ENCODE measurements at regions not wholly inside any gene's neighbourhood (a gene's known extent, or its start where the extent isn't known, plus 50 kb on each side); places are given as distances from the start of the nearest gene placed in this dataset.

DNA sequence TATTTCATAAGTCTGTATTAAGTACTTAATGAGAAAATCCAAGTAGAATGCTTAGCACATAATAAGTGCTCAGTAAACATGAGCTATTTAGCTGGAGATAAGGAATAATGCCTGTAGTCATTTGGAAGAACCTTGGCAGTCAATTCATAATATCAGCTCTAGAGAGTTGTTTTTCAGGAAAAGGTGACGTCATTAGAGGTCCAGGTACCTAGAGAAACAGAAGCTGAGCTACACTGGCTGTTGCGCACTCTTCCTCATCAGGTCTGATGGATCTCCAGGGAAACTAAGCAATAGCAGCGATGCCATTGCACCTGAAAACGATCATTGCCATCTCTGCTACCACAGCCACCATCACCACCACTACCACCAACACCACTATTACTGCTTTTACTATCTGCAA lies 187.8 kb upstream of the PLD5 start (continued):
- TF ChIP-seq, protein P1, sequence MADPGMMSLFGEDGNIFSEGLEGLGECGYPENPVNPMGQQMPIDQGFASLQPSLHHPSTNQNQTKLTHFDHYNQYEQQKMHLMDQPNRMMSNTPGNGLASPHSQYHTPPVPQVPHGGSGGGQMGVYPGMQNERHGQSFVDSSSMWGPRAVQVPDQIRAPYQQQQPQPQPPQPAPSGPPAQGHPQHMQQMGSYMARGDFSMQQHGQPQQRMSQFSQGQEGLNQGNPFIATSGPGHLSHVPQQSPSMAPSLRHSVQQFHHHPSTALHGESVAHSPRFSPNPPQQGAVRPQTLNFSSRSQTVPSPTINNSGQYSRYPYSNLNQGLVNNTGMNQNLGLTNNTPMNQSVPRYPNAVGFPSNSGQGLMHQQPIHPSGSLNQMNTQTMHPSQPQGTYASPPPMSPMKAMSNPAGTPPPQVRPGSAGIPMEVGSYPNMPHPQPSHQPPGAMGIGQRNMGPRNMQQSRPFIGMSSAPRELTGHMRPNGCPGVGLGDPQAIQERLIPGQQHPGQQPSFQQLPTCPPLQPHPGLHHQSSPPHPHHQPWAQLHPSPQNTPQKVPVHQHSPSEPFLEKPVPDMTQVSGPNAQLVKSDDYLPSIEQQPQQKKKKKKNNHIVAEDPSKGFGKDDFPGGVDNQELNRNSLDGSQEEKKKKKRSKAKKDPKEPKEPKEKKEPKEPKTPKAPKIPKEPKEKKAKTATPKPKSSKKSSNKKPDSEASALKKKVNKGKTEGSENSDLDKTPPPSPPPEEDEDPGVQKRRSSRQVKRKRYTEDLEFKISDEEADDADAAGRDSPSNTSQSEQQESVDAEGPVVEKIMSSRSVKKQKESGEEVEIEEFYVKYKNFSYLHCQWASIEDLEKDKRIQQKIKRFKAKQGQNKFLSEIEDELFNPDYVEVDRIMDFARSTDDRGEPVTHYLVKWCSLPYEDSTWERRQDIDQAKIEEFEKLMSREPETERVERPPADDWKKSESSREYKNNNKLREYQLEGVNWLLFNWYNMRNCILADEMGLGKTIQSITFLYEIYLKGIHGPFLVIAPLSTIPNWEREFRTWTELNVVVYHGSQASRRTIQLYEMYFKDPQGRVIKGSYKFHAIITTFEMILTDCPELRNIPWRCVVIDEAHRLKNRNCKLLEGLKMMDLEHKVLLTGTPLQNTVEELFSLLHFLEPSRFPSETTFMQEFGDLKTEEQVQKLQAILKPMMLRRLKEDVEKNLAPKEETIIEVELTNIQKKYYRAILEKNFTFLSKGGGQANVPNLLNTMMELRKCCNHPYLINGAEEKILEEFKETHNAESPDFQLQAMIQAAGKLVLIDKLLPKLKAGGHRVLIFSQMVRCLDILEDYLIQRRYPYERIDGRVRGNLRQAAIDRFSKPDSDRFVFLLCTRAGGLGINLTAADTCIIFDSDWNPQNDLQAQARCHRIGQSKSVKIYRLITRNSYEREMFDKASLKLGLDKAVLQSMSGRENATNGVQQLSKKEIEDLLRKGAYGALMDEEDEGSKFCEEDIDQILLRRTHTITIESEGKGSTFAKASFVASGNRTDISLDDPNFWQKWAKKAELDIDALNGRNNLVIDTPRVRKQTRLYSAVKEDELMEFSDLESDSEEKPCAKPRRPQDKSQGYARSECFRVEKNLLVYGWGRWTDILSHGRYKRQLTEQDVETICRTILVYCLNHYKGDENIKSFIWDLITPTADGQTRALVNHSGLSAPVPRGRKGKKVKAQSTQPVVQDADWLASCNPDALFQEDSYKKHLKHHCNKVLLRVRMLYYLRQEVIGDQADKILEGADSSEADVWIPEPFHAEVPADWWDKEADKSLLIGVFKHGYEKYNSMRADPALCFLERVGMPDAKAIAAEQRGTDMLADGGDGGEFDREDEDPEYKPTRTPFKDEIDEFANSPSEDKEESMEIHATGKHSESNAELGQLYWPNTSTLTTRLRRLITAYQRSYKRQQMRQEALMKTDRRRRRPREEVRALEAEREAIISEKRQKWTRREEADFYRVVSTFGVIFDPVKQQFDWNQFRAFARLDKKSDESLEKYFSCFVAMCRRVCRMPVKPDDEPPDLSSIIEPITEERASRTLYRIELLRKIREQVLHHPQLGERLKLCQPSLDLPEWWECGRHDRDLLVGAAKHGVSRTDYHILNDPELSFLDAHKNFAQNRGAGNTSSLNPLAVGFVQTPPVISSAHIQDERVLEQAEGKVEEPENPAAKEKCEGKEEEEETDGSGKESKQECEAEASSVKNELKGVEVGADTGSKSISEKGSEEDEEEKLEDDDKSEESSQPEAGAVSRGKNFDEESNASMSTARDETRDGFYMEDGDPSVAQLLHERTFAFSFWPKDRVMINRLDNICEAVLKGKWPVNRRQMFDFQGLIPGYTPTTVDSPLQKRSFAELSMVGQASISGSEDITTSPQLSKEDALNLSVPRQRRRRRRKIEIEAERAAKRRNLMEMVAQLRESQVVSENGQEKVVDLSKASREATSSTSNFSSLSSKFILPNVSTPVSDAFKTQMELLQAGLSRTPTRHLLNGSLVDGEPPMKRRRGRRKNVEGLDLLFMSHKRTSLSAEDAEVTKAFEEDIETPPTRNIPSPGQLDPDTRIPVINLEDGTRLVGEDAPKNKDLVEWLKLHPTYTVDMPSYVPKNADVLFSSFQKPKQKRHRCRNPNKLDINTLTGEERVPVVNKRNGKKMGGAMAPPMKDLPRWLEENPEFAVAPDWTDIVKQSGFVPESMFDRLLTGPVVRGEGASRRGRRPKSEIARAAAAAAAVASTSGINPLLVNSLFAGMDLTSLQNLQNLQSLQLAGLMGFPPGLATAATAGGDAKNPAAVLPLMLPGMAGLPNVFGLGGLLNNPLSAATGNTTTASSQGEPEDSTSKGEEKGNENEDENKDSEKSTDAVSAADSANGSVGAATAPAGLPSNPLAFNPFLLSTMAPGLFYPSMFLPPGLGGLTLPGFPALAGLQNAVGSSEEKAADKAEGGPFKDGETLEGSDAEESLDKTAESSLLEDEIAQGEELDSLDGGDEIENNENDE (IDR thresholded peaks at IDR 0.05; ENCODE audit: insufficient replicate concordance, low read length), result no peak
- TF ChIP-seq MAFK (IDR thresholded peaks at IDR 0.05; ENCODE audit: low read depth, low read length) (no peak), SRF (IDR thresholded peaks at IDR 0.05; ENCODE audit: low read depth, low read length) (no peak), NRF1 (IDR thresholded peaks at IDR 0.05; ENCODE audit: low read depth, low read length) (no peak), SIX5 (IDR thresholded peaks at IDR 0.05; ENCODE audit: low read depth, low read length) (no peak), SIN3A (conservative IDR thresholded peaks at IDR 0.05 in 1 of 2, IDR thresholded peaks at IDR 0.05 in 1 of 2; ENCODE audit: low read depth in 1 of 2, low read length in 2 of 2) (no peak), TBP (IDR thresholded peaks at IDR 0.05; ENCODE audit: low read depth, low read length) (no peak), CBX5 (IDR thresholded peaks at IDR 0.05; ENCODE audit: low read depth, low read length) (no peak), CTBP2 (IDR thresholded peaks at IDR 0.05; ENCODE audit: borderline replicate concordance, insufficient read depth, insufficient read length, low read length) (no peak)
